IMR-90 (cell line): ENCODE measurements at regions not wholly inside any gene's neighbourhood (a gene's known extent, or its start where the extent isn't known, plus 50 kb on each side); places are given as distances from the start of the nearest gene placed in this dataset.

Experiments used
- ATAC-seq: fragments of 200-7000 bp; cut with Tn5 transposase; 2 replicates; pipeline ENCODE4 v1.9.1; 2020; ENCODE audit warnings: low read depth, mild to moderate bottlenecking, moderate library complexity
- BruUV-seq: library from RNA; stranded (reverse); fragments of 400-500 nt; replicated peaks from 2 replicates; lab custom pipeline; 2021; lab: Mats Ljungman, UMichigan
- CTCF ChIA-PET: fragments of 300-600 bp; formaldehyde crosslinking; extraction: SDS; loops from one replicate; lab custom pipeline; 2021; ENCODE audit warnings: antibody characterized with exemption; lab: Yijun Ruan, JAX
- POLR2A ChIA-PET: fragments of 300-600 bp; sonication (Branson Sonifier 250); formaldehyde crosslinking; loops from one replicate; lab custom pipeline; 2022; ENCODE audit warnings: antibody characterized with exemption; ENCODE audit not compliant: unreplicated experiment; lab: Charles Lee
- DNase-seq: peaks from one replicate; pipeline ENCODE4 v3.0.0; 2013
- H2AFZ ChIP-seq: replicated peaks from 2 replicates; pipeline ENCODE3; 2013; ENCODE audit warnings: low read length, mild to moderate bottlenecking; ENCODE audit not compliant: poor library complexity
- H2AK5ac ChIP-seq: 2 replicates; pipeline ENCODE4 v1.6.1; 2013; ENCODE audit warnings: low read depth, low read length, inconsistent platforms
- H2AK9ac ChIP-seq: replicated peaks from 2 replicates; pipeline ENCODE3; 2013; ENCODE audit warnings: mild to moderate bottlenecking, low read depth, low read length, moderate library complexity; ENCODE audit not compliant: poor library complexity
- H2BK120ac ChIP-seq: 2 replicates; pipeline ENCODE4 v1.6.1; 2013; ENCODE audit warnings: low read depth, low read length, inconsistent platforms
- H2BK15ac ChIP-seq: 3 replicates; pipeline ENCODE4 v1.6.1; 2013; ENCODE audit warnings: low read depth, low read length, inconsistent platforms
- H2BK20ac ChIP-seq: 2 replicates; pipeline ENCODE4 v1.6.1; 2013; ENCODE audit warnings: low read depth, mild to moderate bottlenecking, inconsistent platforms, low read length, moderate library complexity
- H2BK5ac ChIP-seq: 2 replicates; pipeline ENCODE4 v1.6.1; 2013; ENCODE audit warnings: mild to moderate bottlenecking, low read depth, low read length, inconsistent platforms; ENCODE audit not compliant: poor library complexity, severe bottlenecking
- H3K14ac ChIP-seq: replicated peaks from 2 replicates; pipeline ENCODE4 v1.6.1; 2013; ENCODE audit warnings: low read depth, low read length, inconsistent platforms
- H3K18ac ChIP-seq: 2 replicates; pipeline ENCODE4 v1.6.1; 2013; ENCODE audit warnings: low read depth, low read length, control low read depth
- H3K23ac ChIP-seq: 2 replicates; pipeline ENCODE4 v1.6.1; 2013; ENCODE audit warnings: low read depth, low read length, inconsistent platforms
- H3K27ac ChIP-seq: 2 replicates; pipeline ENCODE4 v1.5.1; 2013; ENCODE audit warnings: mild to moderate bottlenecking, control low read depth, low read length; ENCODE audit not compliant: insufficient read depth
- H3K27me3 ChIP-seq: 2 replicates; pipeline ENCODE4 v1.6.1; 2013; ENCODE audit warnings: low read length; ENCODE audit not compliant: control insufficient read depth, insufficient read depth
- H3K36me3 ChIP-seq: 2 replicates; pipeline ENCODE4 v1.6.1; 2013; ENCODE audit warnings: low read length, mixed read lengths; ENCODE audit not compliant: control insufficient read depth, insufficient read depth
- H3K4ac ChIP-seq: 2 replicates; pipeline ENCODE4 v1.6.1; 2013; ENCODE audit warnings: low read depth, low read length, inconsistent platforms
- H3K4me1 ChIP-seq: 2 replicates; pipeline ENCODE4 v1.6.1; 2013; ENCODE audit warnings: low read length, mixed read lengths; ENCODE audit not compliant: control insufficient read depth, insufficient read depth
- H3K4me2 ChIP-seq: 2 replicates; pipeline ENCODE4 v1.6.1; 2013; ENCODE audit warnings: low read depth, mild to moderate bottlenecking, control low read depth, low read length, moderate library complexity
- H3K4me3 ChIP-seq: 2 replicates; pipeline ENCODE4 v1.5.1; 2013; ENCODE audit warnings: low read depth, mild to moderate bottlenecking, control low read depth, low read length, moderate library complexity; ENCODE audit not compliant: insufficient read depth
- H3K56ac ChIP-seq: 2 replicates; pipeline ENCODE4 v1.6.1; 2013; ENCODE audit warnings: low read length, inconsistent platforms; ENCODE audit not compliant: insufficient read depth; ENCODE audit errors: extremely low read depth
- H3K79me1 ChIP-seq, 2 experiments: 2 replicates each; pipeline ENCODE4 v1.6.1; 2013; ENCODE audit warnings: low read length in 2 of 2, inconsistent platforms in 1 of 2, low read depth in 1 of 2
- H3K9ac ChIP-seq: 2 replicates; pipeline ENCODE4 v1.6.1; 2013; ENCODE audit warnings: low read depth, low read length, control low read depth
- H3K9me1 ChIP-seq: 2 replicates; pipeline ENCODE4 v1.6.1; 2013; ENCODE audit warnings: low read length, inconsistent platforms; ENCODE audit not compliant: insufficient read depth
- H3K9me3 ChIP-seq: 2 replicates; pipeline ENCODE4 v1.6.1; 2013; ENCODE audit warnings: low read length; ENCODE audit not compliant: control insufficient read depth, insufficient read depth
- H4K20me1 ChIP-seq: 2 replicates; pipeline ENCODE4 v1.6.1; 2013; ENCODE audit warnings: low read length, inconsistent platforms; ENCODE audit not compliant: insufficient read depth
- H4K5ac ChIP-seq: 2 replicates; pipeline ENCODE4 v1.6.1; 2013; ENCODE audit warnings: mild to moderate bottlenecking, low read depth, low read length, control low read depth
- H4K8ac ChIP-seq, 2 experiments: 2 replicates each; pipeline ENCODE4 v1.6.1; 2013; ENCODE audit warnings: low read depth in 2 of 2, low read length in 2 of 2, control low read depth in 1 of 2, inconsistent platforms in 1 of 2
- H4K91ac ChIP-seq: 2 replicates; pipeline ENCODE4 v1.6.1; 2013; ENCODE audit warnings: low read depth, low read length, inconsistent platforms; ENCODE audit not compliant: insufficient read depth
- CEBPB ChIP-seq: IDR thresholded peaks from 2 replicates; pipeline ENCODE4 v1.6.1; 2012; ENCODE audit warnings: low read depth, low read length, improper control_type of control experiment
- CHD1 ChIP-seq: IDR thresholded peaks from 2 replicates; pipeline ENCODE4 v1.6.1; 2012; ENCODE audit warnings: low read depth, low read length, improper control_type of control experiment
- MAFK ChIP-seq: IDR thresholded peaks from 2 replicates; pipeline ENCODE4 v1.6.1; 2012; ENCODE audit warnings: low read depth, low read length, improper control_type of control experiment
- MAZ ChIP-seq: IDR thresholded peaks from 2 replicates; pipeline ENCODE4 v1.6.1; 2012; ENCODE audit warnings: low read depth, mild to moderate bottlenecking, low read length, improper control_type of control experiment, moderate library complexity, borderline replicate concordance
- RCOR1 ChIP-seq: IDR thresholded peaks from 2 replicates; pipeline ENCODE4 v1.6.1; 2012; ENCODE audit warnings: mild to moderate bottlenecking, low read length, improper control_type of control experiment; ENCODE audit not compliant: insufficient replicate concordance
- SMC3 ChIP-seq: fragments of 150-350 bp; IDR thresholded peaks from 2 replicates; pipeline ENCODE4 v1.6.1; 2016; ENCODE audit warnings: low read depth, mild to moderate bottlenecking, antibody characterized with exemption, low read length, moderate library complexity
- WGBS, 2 experiments: methylation state at CpG; one replicate each; pipeline versions ENCODE4 v1.1.5 to v1.1.7; 2013; ENCODE audit warnings: missing lambda C conversion rate in 2 of 2; ENCODE audit not compliant: insufficient read length in 1 of 2; ENCODE audit errors: extremely low coverage in 2 of 2; 5-methylcytosine and 5-hydroxymethylcytosine counted together
- dilution Hi-C: fragments of 300-500 bp; cut with HindIII; formaldehyde crosslinking; loops from one replicate; pipeline ENCODE4 v1.14.3; 2018; ENCODE audit warnings: low sequenced_read_pairs; ENCODE audit not compliant: unreplicated experiment
- in situ Hi-C: fragments of 300-500 bp; cut with MboI; formaldehyde crosslinking; loops from 3 replicates; pipeline ENCODE4 v1.14.3; 2019; ENCODE audit warnings: low sequenced_read_pairs, inconsistent platforms, mixed read lengths
- intact Hi-C: fragments of 100-400 bp; cut with micrococcal nuclease; formaldehyde crosslinking; loops from 2 replicates; pipeline ENCODE4 v1.10.0; 2022
- TF ChIP-seq, protein P1 (sequence below): conservative IDR thresholded peaks from 2 replicates; pipeline ENCODE4 v1.5.1; 2012; ENCODE audit warnings: mild to moderate bottlenecking, low read depth, low read length, improper control_type of control experiment

DNA sequence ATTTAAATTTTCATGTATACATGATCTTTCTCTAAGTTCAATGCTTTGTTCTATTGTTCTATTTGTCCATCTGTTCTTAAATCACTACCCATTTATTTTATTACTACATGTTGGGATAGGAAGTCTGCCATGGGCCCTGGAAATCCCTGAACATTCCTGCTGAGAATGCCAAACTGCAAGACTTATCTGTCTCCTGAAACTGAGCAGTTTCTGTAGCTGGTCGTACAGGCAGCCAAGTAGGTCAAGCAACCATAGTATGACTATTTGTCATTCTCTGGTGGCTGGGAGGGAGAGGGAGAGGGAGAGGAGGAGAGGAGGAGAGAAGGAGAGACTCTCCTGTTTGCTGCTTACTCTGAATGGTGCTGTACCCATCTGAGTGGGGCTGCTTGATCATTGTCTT lies 82.8 kb upstream of the SNX19 start:
- DNase-seq: peak; percentile 58
- Histone ChIP-seq H3K9ac (no peak overlapping the region), H3K18ac (peak overlapping the region; percentile 32), H4K20me1 (no peaks in the 10 kb centered on the region), H3K4me1 (peaks cover 6% of the 10 kb centered on the region), H4K91ac (peak overlapping the region; percentile 100), H3K4ac (peak overlapping the region; percentile 96), H3K36me3 (no peaks in the 10 kb centered on the region), H3K79me1 (no peaks in the 10 kb centered on the region), H2AK5ac (peak overlapping the region; percentile 96), H3K27ac (peak overlapping the region; percentile 89), H3K56ac (peak overlapping the region; percentile 92), H3K14ac (peak overlapping the region; percentile 77), H2BK20ac (peak overlapping the region; percentile 93), H3K4me3 (no peak overlapping the region), H3K9me3 (no peaks in the 10 kb centered on the region), H2BK5ac (peak overlapping the region; percentile 91), H4K5ac (peak overlapping the region; percentile 13), H2AFZ (peak overlapping the region; percentile 86), H3K4me2 (no peak overlapping the region; the same call in 1 of the 2 replicates), H3K9me1 (0 out of 2 replicates have a peak, but pooled peaks cover 4% of the 10 kb centered on the region), H3K23ac (peak overlapping the region; percentile 86), H4K8ac (peak overlapping the region; percentile 45 to 83), H3K27me3 (no peaks in the 10 kb centered on the region), H2AK9ac (no peak overlapping the region), H2BK15ac (peak overlapping the region; percentile 94; the same call in 2 of the 3 replicates), H2BK120ac (peak overlapping the region; percentile 97)
- 0 out of 2 replicates have a peak, but pooled peaks have one; percentile 10 for ATAC-seq
- TF ChIP-seq RCOR1 (no peak), SMC3 (no peak), MAFK (no peak), CEBPB (no peak), MAZ (peak; percentile 41; the same call in 1 of the 2 replicates), CHD1 (no peak)
- TF ChIP-seq, protein P1, sequence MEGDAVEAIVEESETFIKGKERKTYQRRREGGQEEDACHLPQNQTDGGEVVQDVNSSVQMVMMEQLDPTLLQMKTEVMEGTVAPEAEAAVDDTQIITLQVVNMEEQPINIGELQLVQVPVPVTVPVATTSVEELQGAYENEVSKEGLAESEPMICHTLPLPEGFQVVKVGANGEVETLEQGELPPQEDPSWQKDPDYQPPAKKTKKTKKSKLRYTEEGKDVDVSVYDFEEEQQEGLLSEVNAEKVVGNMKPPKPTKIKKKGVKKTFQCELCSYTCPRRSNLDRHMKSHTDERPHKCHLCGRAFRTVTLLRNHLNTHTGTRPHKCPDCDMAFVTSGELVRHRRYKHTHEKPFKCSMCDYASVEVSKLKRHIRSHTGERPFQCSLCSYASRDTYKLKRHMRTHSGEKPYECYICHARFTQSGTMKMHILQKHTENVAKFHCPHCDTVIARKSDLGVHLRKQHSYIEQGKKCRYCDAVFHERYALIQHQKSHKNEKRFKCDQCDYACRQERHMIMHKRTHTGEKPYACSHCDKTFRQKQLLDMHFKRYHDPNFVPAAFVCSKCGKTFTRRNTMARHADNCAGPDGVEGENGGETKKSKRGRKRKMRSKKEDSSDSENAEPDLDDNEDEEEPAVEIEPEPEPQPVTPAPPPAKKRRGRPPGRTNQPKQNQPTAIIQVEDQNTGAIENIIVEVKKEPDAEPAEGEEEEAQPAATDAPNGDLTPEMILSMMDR: no peak
- intact Hi-C loops (no loop called here), in situ Hi-C loops (no loop called here), dilution Hi-C loops (no loop called here)
- CTCF ChIA-PET: interaction anchor here (1.1 to 1.4 kb wide), 2 partner anchors 17 to 82 kb away, joined by 3 read pairs; no protein-coding TSS in a partner anchor
- BruUV-seq: no TSS peak
- POLR2A ChIA-PET: no interaction called here
- WGBS, 2 experiments: no CpG with 5 or more reads among the region's 1 CpG
